Central memory CD8-positive, alpha-beta T cell (primary cell): ENCODE measurements at regions not wholly inside any gene's neighbourhood (a gene's known extent, or its start where the extent isn't known, plus 50 kb on each side); places are given as distances from the start of the nearest gene placed in this dataset.

ENCODE experiments used
- ATAC-seq: fragments of 150-1000 bp; cut with Tn5 transposase; replicated peaks from 2 replicates; pipeline ENCODE4 v1.10.0; 2022; ENCODE audit warnings: mild to moderate bottlenecking, moderate FRiP score, moderate number of reproducible peaks; ENCODE audit not compliant: poor library complexity, severe bottlenecking; ENCODE audit errors: extremely low read depth
- DNase-seq, 2 donors: peaks; one replicate each; pipeline ENCODE4 v3.0.0; 2021; ENCODE audit warnings: low spot score in 2 of 2
- H3K27ac Mint-ChIP-seq: one replicate; pipeline ENCODE4 v1.8.0; 2022; ENCODE audit warnings: low read depth, mild to moderate bottlenecking, moderate library complexity, mixed read lengths
- H3K27me3 Mint-ChIP-seq: one replicate; pipeline ENCODE4 v1.8.0; 2022; ENCODE audit warnings: mixed read lengths
- H3K36me3 Mint-ChIP-seq: one replicate; pipeline ENCODE4 v1.8.0; 2022; ENCODE audit warnings: mild to moderate bottlenecking, moderate library complexity, mixed read lengths; ENCODE audit not compliant: insufficient read depth
- H3K4me1 Mint-ChIP-seq: one replicate; pipeline ENCODE4 v1.8.0; 2022; ENCODE audit warnings: mixed read lengths
- H3K4me3 Mint-ChIP-seq: one replicate; pipeline ENCODE4 v1.8.0; 2022; ENCODE audit warnings: mild to moderate bottlenecking, moderate library complexity, mixed read lengths
- H3K9me3 Mint-ChIP-seq: one replicate; pipeline ENCODE4 v1.8.0; 2022; ENCODE audit warnings: mixed read lengths

- no peaks in the 10 kb centered on the region for H3K4me1 Mint-ChIP-seq
- DNase-seq (no peak), ATAC-seq (no peak)
- no peak overlapping the region for H3K27ac Mint-ChIP-seq
- H3K4me3 Mint-ChIP-seq, result no peak overlapping the region
- peaks cover 70% of the 10 kb centered on the region for H3K27me3 Mint-ChIP-seq
- H3K9me3 Mint-ChIP-seq, result no peaks in the 10 kb centered on the region
- no peaks in the 10 kb centered on the region for H3K36me3 Mint-ChIP-seq
Measured at GRCh38 chr6:156562019-156562418, 215.2 kb upstream of the ARID1B start.

- H3K36me3 Mint-ChIP-seq, result no peaks in the 10 kb centered on the region
- no peak overlapping the region for H3K27ac Mint-ChIP-seq
- H3K9me3 Mint-ChIP-seq, result no peaks in the 10 kb centered on the region
- no peaks in the 10 kb centered on the region for H3K4me1 Mint-ChIP-seq
- H3K27me3 Mint-ChIP-seq, result peaks cover 75% of the 10 kb centered on the region
- ATAC-seq (no peak), DNase-seq (no peak)
- H3K4me3 Mint-ChIP-seq, result no peak overlapping the region
Measured at GRCh38 chr6:156560476-156560875, 216.7 kb upstream of the ARID1B start.

GRCh38 chr6:156559162-156559690, 218.0 kb upstream of the ARID1B start:
- ATAC-seq (no peak), DNase-seq (no peak)
- no peak overlapping the region for H3K27ac Mint-ChIP-seq
- no peak overlapping the region for H3K4me3 Mint-ChIP-seq
- H3K9me3 Mint-ChIP-seq, result no peaks in the 10 kb centered on the region
- peaks cover 67% of the 10 kb centered on the region for H3K27me3 Mint-ChIP-seq
- H3K4me1 Mint-ChIP-seq, result no peaks in the 10 kb centered on the region
- no peaks in the 10 kb centered on the region for H3K36me3 Mint-ChIP-seq

GRCh38 chr6:156557911-156558259, 219.3 kb upstream of the ARID1B start:
- Mint-ChIP-seq H3K27ac (no peak overlapping the region), H3K9me3 (no peaks in the 10 kb centered on the region), H3K4me3 (no peak overlapping the region), H3K27me3 (peaks cover 74% of the 10 kb centered on the region), H3K4me1 (no peaks in the 10 kb centered on the region), H3K36me3 (no peaks in the 10 kb centered on the region)
- DNase-seq (no peak), ATAC-seq (no peak)

GRCh38 chr6:156557251-156557910, 219.8 kb upstream of the ARID1B start:
- DNase-seq (no peak), ATAC-seq (no peak)
- Mint-ChIP-seq H3K27ac (no peak overlapping the region), H3K27me3 (peaks cover 79% of the 10 kb centered on the region), H3K4me3 (no peak overlapping the region), H3K36me3 (no peaks in the 10 kb centered on the region), H3K4me1 (no peaks in the 10 kb centered on the region), H3K9me3 (no peaks in the 10 kb centered on the region)

- no peak for DNase-seq
- H3K27ac Mint-ChIP-seq, result no peak overlapping the region
- no peaks in the 10 kb centered on the region for H3K36me3 Mint-ChIP-seq
- ATAC-seq, result no peak
- no peaks in the 10 kb centered on the region for H3K4me1 Mint-ChIP-seq
- peaks cover 74% of the 10 kb centered on the region for H3K27me3 Mint-ChIP-seq
- H3K4me3 Mint-ChIP-seq, result no peak overlapping the region
- H3K9me3 Mint-ChIP-seq, result no peaks in the 10 kb centered on the region
Measured at GRCh38 chr6:156556811-156557210, 220.4 kb upstream of the ARID1B start.

- Mint-ChIP-seq H3K4me1 (no peaks in the 10 kb centered on the region), H3K27ac (no peak overlapping the region), H3K4me3 (no peak overlapping the region), H3K9me3 (no peaks in the 10 kb centered on the region), H3K27me3 (peaks cover 67% of the 10 kb centered on the region), H3K36me3 (no peaks in the 10 kb centered on the region)
- ATAC-seq (no peak), DNase-seq (no peak)
Measured at GRCh38 chr6:156555116-156555515, 222.1 kb upstream of the ARID1B start.

GRCh38 chr6:156554160-156554559, 223.0 kb upstream of the ARID1B start:
- no peak for ATAC-seq
- DNase-seq, result no peak
- Mint-ChIP-seq H3K9me3 (no peaks in the 10 kb centered on the region), H3K27ac (no peak overlapping the region), H3K4me1 (no peaks in the 10 kb centered on the region), H3K4me3 (no peak overlapping the region), H3K27me3 (peaks cover 65% of the 10 kb centered on the region), H3K36me3 (no peaks in the 10 kb centered on the region)

- no peak overlapping the region for H3K4me3 Mint-ChIP-seq
Measured at GRCh38 chr6:156552849-156553248, 224.3 kb upstream of the ARID1B start.

GRCh38 chr6:156550949-156551348, 226.2 kb upstream of the ARID1B start:
- DNase-seq (no peak), ATAC-seq (no peak)
- H3K4me3 Mint-ChIP-seq, result no peak overlapping the region
- H3K27me3 Mint-ChIP-seq, result peaks cover 40% of the 10 kb centered on the region
- no peak overlapping the region for H3K27ac Mint-ChIP-seq
- no peaks in the 10 kb centered on the region for H3K4me1 Mint-ChIP-seq
- H3K36me3 Mint-ChIP-seq, result no peaks in the 10 kb centered on the region
- H3K9me3 Mint-ChIP-seq, result no peaks in the 10 kb centered on the region

More at GRCh38 chr6:156552849-156553248, 224.3 kb upstream of the ARID1B start:
- Mint-ChIP-seq H3K27ac (no peak overlapping the region), H3K27me3 (peaks cover 57% of the 10 kb centered on the region), H3K9me3 (no peaks in the 10 kb centered on the region), H3K4me1 (no peaks in the 10 kb centered on the region), H3K36me3 (no peaks in the 10 kb centered on the region)
- DNase-seq (no peak), ATAC-seq (no peak)

GRCh38 chr6:156545931-156546330, 231.2 kb upstream of the ARID1B start:
- Mint-ChIP-seq H3K9me3 (no peaks in the 10 kb centered on the region), H3K27me3 (peaks cover 50% of the 10 kb centered on the region), H3K27ac (no peak overlapping the region), H3K36me3 (no peaks in the 10 kb centered on the region), H3K4me3 (no peak overlapping the region), H3K4me1 (no peaks in the 10 kb centered on the region)
- DNase-seq, result no peak
- no peak for ATAC-seq

- ATAC-seq (no peak), DNase-seq (no peak)
- Mint-ChIP-seq H3K36me3 (no peaks in the 10 kb centered on the region), H3K27ac (no peak overlapping the region), H3K9me3 (no peaks in the 10 kb centered on the region), H3K27me3 (peaks cover 41% of the 10 kb centered on the region), H3K4me3 (no peak overlapping the region), H3K4me1 (no peaks in the 10 kb centered on the region)
Measured at GRCh38 chr6:156545021-156545420, 232.2 kb upstream of the ARID1B start.

- DNase-seq (no peak), ATAC-seq (no peak)
- no peaks in the 10 kb centered on the region for H3K4me1 Mint-ChIP-seq
- no peak overlapping the region for H3K4me3 Mint-ChIP-seq
- H3K27ac Mint-ChIP-seq, result no peak overlapping the region
- peaks cover 34% of the 10 kb centered on the region for H3K27me3 Mint-ChIP-seq
- no peaks in the 10 kb centered on the region for H3K36me3 Mint-ChIP-seq
- no peaks in the 10 kb centered on the region for H3K9me3 Mint-ChIP-seq
Measured at GRCh38 chr6:156544046-156544445, 233.1 kb upstream of the ARID1B start.
